ENCODE measurements at regions not wholly inside any gene's neighbourhood (a gene's known extent, or its start where the extent isn't known, plus 50 kb on each side); places are given as distances from the start of the nearest gene placed in this dataset.

- TF ChIP-seq, protein P1, sequence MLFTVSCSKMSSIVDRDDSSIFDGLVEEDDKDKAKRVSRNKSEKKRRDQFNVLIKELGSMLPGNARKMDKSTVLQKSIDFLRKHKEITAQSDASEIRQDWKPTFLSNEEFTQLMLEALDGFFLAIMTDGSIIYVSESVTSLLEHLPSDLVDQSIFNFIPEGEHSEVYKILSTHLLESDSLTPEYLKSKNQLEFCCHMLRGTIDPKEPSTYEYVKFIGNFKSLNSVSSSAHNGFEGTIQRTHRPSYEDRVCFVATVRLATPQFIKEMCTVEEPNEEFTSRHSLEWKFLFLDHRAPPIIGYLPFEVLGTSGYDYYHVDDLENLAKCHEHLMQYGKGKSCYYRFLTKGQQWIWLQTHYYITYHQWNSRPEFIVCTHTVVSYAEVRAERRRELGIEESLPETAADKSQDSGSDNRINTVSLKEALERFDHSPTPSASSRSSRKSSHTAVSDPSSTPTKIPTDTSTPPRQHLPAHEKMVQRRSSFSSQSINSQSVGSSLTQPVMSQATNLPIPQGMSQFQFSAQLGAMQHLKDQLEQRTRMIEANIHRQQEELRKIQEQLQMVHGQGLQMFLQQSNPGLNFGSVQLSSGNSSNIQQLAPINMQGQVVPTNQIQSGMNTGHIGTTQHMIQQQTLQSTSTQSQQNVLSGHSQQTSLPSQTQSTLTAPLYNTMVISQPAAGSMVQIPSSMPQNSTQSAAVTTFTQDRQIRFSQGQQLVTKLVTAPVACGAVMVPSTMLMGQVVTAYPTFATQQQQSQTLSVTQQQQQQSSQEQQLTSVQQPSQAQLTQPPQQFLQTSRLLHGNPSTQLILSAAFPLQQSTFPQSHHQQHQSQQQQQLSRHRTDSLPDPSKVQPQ (CRISPR knock-in tag; IDR thresholded peaks at IDR 0.05; ENCODE audit: borderline replicate concordance): no peak
- TF ChIP-seq ZNF277 (CRISPR knock-in tag; IDR thresholded peaks at IDR 0.05; ENCODE audit: borderline replicate concordance) (no peak), TRIM28 (IDR thresholded peaks at IDR 0.05) (no peak), HDGF (IDR thresholded peaks at IDR 0.05) (no peak), NUFIP1 (IDR thresholded peaks at IDR 0.05; ENCODE audit: partially characterized antibody) (no peak), ILF3 (IDR thresholded peaks at IDR 0.05; ENCODE audit: borderline replicate concordance) (no peak), MAFF (IDR thresholded peaks at IDR 0.05; ENCODE audit: low read length) (no peak), NFIC (IDR thresholded peaks at IDR 0.05) (no peak)
- TF ChIP-seq, protein P2, sequence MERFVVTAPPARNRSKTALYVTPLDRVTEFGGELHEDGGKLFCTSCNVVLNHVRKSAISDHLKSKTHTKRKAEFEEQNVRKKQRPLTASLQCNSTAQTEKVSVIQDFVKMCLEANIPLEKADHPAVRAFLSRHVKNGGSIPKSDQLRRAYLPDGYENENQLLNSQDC (CRISPR knock-in tag; IDR thresholded peaks at IDR 0.05): no peak
Observed at GRCh38 chr13:97822377-97822776, 131.1 kb upstream of the IPO5 start (continued).

All from K562 (cell line).